Ishikawa (cell line): ENCODE measurements at regions not wholly inside any gene's neighbourhood (a gene's known extent, or its start where the extent isn't known, plus 50 kb on each side); places are given as distances from the start of the nearest gene placed in this dataset.

Experiments
- CEBPB ChIP-seq: IDR thresholded peaks from 2 replicates; pipeline ENCODE4 v1.6.1; 2012
- CREB1 ChIP-seq: IDR thresholded peaks from 2 replicates; pipeline ENCODE4 v1.6.1; 2012; ENCODE audit warnings: low read depth
- EGR1 ChIP-seq: IDR thresholded peaks from 2 replicates; pipeline ENCODE4 v1.6.1; 2012
- EP300 ChIP-seq: IDR thresholded peaks from 2 replicates; pipeline ENCODE4 v1.6.1; 2012; ENCODE audit warnings: borderline replicate concordance
- FOXM1 ChIP-seq: IDR thresholded peaks from 2 replicates; pipeline ENCODE4 v1.6.1; 2012; ENCODE audit warnings: low read depth, borderline replicate concordance
- MAX ChIP-seq: IDR thresholded peaks from 2 replicates; pipeline ENCODE4 v1.6.1; 2012
- NFIC ChIP-seq: IDR thresholded peaks from 2 replicates; pipeline ENCODE4 v1.6.1; 2012
- RAD21 ChIP-seq: IDR thresholded peaks from 2 replicates; pipeline ENCODE4 v1.6.1; 2012; ENCODE audit warnings: low read depth
- REST ChIP-seq: IDR thresholded peaks from 2 replicates; pipeline ENCODE4 v1.6.1; 2012; ENCODE audit warnings: low read depth, mild to moderate bottlenecking
- TAF1 ChIP-seq: IDR thresholded peaks from 2 replicates; pipeline ENCODE4 v1.6.1; 2012; ENCODE audit warnings: low read depth, mild to moderate bottlenecking
- TCF12 ChIP-seq: IDR thresholded peaks from 2 replicates; pipeline ENCODE4 v1.6.1; 2012; ENCODE audit warnings: low read depth
- TEAD4 ChIP-seq: IDR thresholded peaks from 2 replicates; pipeline ENCODE4 v1.6.1; 2012
- USF1 ChIP-seq: IDR thresholded peaks from 2 replicates; pipeline ENCODE4 v1.6.1; 2012
- YY1 ChIP-seq: IDR thresholded peaks from 2 replicates; pipeline ENCODE4 v1.6.1; 2012; ENCODE audit warnings: low read depth
- ZBTB7A ChIP-seq: IDR thresholded peaks from 2 replicates; pipeline ENCODE4 v1.6.1; 2012; ENCODE audit warnings: low read depth

- TF ChIP-seq TCF12 (no peak), MAX (no peak), CEBPB (no peak), TAF1 (no peak), FOXM1 (no peak), YY1 (no peak), RAD21 (no peak), REST (no peak), TEAD4 (no peak), EGR1 (no peak), EP300 (no peak), ZBTB7A (no peak), CREB1 (no peak), NFIC (no peak), USF1 (no peak)
Measured at GRCh38 chr7:46493196-46493595, 572.1 kb upstream of the IGFBP3 start.

GRCh38 chr7:46492466-46492865 is 571.4 kb upstream of the IGFBP3 start:
- TF ChIP-seq RAD21 (no peak), NFIC (0 out of 2 replicates have a peak, but pooled peaks have one; percentile 22), FOXM1 (0 out of 2 replicates have a peak, but pooled peaks have one; percentile 34), EP300 (peak; percentile 31; the same call in 1 of the 2 replicates), REST (no peak)

GRCh38 chr7:46490406-46490805 is 569.3 kb upstream of the IGFBP3 start:
- no peak for TF ChIP-seq TAF1
- TF ChIP-seq CREB1 = no peak
- no peak for TF ChIP-seq TCF12
- TF ChIP-seq ZBTB7A = no peak
- no peak for TF ChIP-seq YY1
- TF ChIP-seq FOXM1 = no peak
- TF ChIP-seq CEBPB = no peak
- TF ChIP-seq MAX = no peak
- no peak for TF ChIP-seq EGR1
- TF ChIP-seq REST = no peak
- no peak for TF ChIP-seq EP300
- TF ChIP-seq TEAD4 = no peak
- TF ChIP-seq RAD21 = no peak
- TF ChIP-seq NFIC = no peak
- no peak for TF ChIP-seq USF1

GRCh38 chr7:46489106-46489505 is 568.0 kb upstream of the IGFBP3 start:
- no peak for TF ChIP-seq MAX
- no peak for TF ChIP-seq TCF12
- TF ChIP-seq TAF1 = no peak
- TF ChIP-seq CEBPB = no peak
- TF ChIP-seq YY1 = no peak
- no peak for TF ChIP-seq NFIC
- TF ChIP-seq TEAD4 = no peak
- TF ChIP-seq USF1 = no peak
- no peak for TF ChIP-seq ZBTB7A
- TF ChIP-seq FOXM1 = no peak
- no peak for TF ChIP-seq CREB1
- TF ChIP-seq REST = no peak
- TF ChIP-seq EP300 = no peak
